GM18868 (cell line): ENCODE measurements at regions not wholly inside any gene's neighbourhood (a gene's known extent, or its start where the extent isn't known, plus 50 kb on each side); places are given as distances from the start of the nearest gene placed in this dataset.
"Not testable (repeated sequence)": the region's sequence is repeated elsewhere in the genome, so short reads cannot be mapped to it uniquely, and the experiment has no call there.

Source experiments
- ATAC-seq: cut with Tn5 transposase; IDR thresholded peaks from one replicate; pipeline ENCODE4 v1.9.1; 2021; ENCODE audit warnings: mild to moderate bottlenecking, moderate library complexity; ENCODE audit not compliant: unreplicated experiment

DNA sequence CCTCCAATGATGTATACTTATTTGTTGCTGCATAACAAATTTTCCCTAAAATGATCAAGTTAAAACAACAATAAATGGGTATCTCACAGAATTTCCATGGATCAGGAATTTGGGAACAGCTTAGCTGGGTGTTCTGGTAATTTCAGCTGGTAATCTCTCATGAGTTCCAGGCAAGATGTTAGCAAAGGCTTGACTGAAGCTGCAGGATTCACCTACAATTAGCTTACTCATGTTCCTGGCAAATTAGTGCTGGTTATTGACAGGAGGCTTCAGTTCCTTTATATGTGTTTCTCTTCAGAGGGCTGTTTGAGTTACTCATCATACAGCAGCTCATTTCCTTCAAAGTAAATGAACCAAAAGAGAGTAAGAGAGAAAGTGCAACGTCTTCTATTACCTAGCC lies 506.3 kb upstream of the IMPG1 start:
- no peak for ATAC-seq

DNA sequence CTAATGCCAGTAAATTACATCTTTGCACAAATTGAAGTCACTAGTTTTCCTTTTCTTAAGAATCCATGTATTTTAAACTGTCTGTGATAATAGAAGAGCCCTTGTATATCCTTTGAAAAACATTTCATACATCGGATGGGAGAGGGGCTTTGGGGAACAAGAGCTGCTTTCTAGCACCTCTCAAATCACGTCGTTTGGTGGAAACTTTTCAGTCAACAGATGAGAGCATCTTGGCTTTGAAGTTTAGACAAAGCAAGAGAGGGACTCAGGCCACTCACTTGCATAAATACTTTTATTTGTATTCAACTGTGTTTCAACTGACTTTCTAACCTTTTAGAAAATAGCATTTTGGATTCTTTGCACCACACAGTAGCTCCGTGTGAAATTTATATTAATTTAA lies 502.3 kb upstream of the IMPG1 start:
- no peak for ATAC-seq

DNA sequence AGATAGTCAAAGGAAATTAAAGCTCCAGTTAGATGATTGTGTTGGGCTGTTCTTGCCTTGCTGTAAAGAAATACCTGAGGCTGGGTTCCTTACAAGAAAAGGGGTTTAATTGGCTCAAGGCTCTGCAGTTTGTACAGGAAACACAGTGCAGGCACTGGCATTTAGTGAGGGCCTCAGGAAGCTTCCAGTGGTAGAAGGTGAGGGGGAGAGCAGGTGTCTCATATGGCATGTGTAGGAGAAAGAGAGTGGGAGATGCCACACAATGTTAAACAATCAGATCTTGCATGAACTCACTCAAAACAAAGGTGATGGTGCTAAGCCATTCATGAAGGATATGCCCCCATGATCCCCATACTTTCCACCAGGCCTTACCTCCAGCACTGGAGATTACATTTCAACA lies 493.5 kb upstream of the IMPG1 start:
- no peak for ATAC-seq

DNA sequence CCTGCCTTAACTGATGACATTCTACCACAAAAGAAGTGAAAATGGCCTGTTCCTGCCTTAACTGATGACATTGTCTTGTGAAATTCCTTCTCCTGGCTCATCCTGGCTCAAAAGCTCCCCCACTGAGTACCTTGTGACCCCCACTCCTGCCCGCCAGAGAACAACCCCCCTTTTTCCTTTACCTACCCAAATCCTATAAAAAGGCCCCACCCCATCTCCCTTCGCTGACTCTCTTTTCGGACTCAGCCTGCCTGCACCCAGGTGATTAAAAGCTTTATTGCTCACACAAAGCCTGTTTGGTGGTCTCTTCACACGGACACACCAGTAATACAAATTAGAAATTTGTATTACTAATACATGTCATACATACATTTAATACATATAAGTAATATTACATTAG lies 489.9 kb upstream of the IMPG1 start:
- ATAC-seq, result not testable (repeated sequence)

GRCh38 chr6:76560851-76561755 lies 488.6 kb upstream of the IMPG1 start:
- not testable (repeated sequence) for ATAC-seq

DNA sequence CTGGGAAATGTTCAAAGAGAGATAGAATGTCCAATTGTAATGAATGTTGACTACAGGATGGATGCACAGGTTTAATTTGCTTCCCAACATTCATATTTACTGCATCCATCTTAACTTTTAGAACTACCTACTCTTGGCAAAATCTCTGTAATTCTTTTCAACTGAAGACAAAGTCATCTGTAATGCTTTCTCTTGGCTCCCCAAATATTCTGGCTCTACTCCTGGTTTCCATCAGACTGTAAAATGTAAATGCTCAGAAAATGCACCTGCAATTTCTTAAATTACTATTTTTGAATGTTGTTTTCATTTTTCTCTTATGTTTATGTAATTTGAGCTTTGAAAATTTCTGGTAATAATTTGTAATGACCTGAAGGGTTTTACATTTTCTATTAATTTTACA lies 480.8 kb upstream of the IMPG1 start:
- ATAC-seq, result no peak

- ATAC-seq, result no peak
Measured at GRCh38 chr6:76552268-76552667, 479.8 kb upstream of the IMPG1 start.

DNA sequence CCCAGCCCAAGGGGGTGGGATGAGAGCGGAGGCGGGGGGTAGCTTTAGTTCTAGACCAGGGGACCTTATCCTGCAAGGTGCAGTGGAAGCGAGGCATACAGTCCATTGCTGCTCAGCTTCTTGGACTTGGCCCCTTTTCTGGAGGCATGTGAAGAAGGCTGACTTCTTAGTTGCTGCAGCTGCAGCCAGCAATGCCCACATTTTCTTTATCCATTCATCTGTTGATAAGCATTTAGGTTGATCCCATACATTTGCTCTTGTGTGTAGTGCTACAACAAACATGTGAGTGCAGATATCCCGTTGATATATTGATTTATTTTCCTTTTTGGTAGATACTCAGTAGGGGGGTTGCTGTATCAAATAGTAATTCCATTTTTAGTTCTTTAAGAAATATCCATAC lies 461.2 kb upstream of the IMPG1 start:
- ATAC-seq, result no peak

- no peak for ATAC-seq
Measured at GRCh38 chr6:76532647-76533046, 460.2 kb upstream of the IMPG1 start.

DNA sequence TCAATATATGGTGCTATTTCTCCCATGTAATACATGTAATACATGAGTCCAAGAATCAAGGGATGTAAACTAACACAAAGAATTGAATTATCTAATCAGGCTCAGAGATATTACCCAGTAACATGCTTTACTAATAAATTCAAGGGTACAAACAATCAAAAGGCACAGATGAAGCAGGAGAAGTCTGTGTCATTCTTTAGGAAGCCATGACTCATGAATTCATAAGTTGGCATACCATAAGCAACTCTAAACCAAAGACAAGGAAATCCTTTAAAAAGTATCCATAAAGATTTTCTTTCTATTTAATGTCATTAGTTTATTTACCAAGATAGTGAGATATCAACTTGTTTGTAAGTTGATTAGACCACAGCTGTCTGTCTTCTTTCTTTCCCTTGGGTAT lies 446.0 kb upstream of the IMPG1 start:
- ATAC-seq, result no peak

DNA sequence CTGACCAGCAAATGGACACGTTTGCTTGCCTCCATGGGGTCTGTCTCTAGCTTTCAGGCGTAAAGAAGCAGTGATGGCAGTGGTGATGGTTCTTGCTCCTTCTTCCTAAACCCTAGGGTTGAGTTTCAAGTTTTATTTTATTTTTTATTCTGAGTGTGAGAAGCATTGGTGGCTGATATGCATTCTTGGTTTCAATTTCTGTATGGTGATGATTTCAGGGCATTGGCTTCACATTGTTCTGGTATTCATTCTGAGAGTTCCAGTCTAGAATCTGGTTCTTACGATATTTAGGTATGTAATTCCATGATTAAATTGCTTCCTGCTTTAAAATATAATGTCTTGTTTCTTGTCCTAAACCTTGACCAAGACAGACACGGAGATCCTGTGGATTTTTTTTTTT lies 444.5 kb upstream of the IMPG1 start:
- no peak for ATAC-seq

- no peak for ATAC-seq
Measured at GRCh38 chr6:76510489-76510888, 438.0 kb upstream of the IMPG1 start.

DNA sequence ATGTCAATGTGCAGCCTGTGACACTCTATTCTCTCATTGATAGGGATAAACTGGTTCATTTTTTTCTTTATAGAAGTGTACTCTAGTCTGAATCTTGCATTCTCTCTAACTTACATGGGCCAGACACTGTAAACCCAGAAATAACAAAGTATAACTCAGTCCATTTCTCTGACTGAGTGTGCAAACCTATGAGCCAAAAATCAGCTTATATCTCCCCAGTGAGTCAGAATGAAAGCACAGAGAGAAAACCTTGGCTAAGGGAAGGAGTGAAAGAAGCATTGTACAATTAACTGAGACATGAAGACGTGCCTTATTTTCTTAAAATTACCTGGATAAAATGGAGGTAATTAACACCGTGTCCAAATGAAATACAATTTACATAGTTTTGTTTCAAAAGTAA lies 436.9 kb upstream of the IMPG1 start:
- ATAC-seq, result peak; percentile 58

GRCh38 chr6:76506808-76507207 lies 434.3 kb upstream of the IMPG1 start:
- no peak for ATAC-seq

- no peak for ATAC-seq
Measured at GRCh38 chr6:76495909-76496308, 423.4 kb upstream of the IMPG1 start.

DNA sequence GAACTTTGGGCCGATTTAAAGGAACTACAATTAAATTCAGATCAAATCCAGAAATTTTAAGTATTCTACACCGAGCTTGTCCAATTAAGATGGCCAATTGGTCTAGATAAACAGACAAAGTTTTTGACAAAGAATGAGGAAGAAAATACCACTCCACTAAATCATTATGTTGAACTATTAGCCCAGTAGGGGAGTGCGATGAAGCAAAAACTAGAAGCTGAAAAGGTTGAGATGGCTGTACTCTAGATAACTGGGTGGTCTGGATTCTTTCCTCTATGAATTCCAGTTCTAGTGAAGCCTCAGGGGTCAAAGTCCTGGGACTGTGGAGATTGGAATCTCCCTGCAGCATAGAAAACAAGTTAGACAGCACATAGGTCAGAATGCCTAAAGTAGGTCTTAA lies 418.9 kb upstream of the IMPG1 start:
- not testable (repeated sequence) for ATAC-seq

DNA sequence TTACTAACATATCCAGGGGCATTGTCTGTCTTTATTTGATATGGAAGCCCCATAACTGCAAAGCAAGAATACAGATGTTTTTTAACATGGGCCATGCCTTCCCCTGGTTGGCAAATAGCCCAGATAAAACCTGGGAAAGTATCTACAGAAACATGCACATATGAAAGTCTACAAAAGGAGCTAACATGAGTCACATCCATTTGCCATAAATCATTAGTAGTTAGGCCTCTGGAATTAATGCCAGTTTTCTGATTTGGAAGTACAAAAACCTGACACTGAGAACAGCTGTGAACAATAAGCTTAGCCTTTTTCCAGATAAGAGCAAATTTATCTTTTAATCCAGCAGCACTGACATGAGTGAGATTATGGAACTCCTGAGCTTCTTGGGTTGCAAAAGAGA lies 418.0 kb upstream of the IMPG1 start:
- no peak for ATAC-seq

GRCh38 chr6:76481101-76481500 lies 408.6 kb upstream of the IMPG1 start:
- no peak for ATAC-seq

- ATAC-seq, result no peak
Measured at GRCh38 chr6:76472858-76473257, 400.4 kb upstream of the IMPG1 start.

DNA sequence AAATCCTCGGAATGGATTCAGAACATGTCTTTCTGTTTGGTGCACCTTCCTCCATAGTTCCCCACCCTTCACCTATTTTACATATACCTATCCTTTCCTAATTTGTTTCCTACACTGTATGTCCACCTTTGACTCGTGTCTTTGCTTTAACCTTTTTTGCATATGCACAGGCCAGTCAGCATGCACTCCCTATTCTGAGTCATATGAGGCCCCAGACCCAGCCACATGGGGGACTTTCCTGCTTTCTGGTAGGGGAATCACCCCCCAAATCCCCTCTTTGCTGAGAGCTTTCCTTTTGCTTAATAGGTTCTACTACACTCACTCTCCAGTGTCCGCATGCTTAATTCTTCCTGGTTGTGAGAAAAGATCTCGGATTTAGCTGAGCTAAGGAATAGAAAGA lies 393.8 kb upstream of the IMPG1 start:
- peak; percentile 72 for ATAC-seq

GRCh38 chr6:76465410-76465809 lies 392.9 kb upstream of the IMPG1 start:
- peak; percentile 51 for ATAC-seq

GRCh38 chr6:76453270-76453669 lies 380.8 kb upstream of the IMPG1 start:
- ATAC-seq, result no peak
